Endodermal cell (in vitro differentiated cells): ENCODE measurements at regions not wholly inside any gene's neighbourhood (a gene's known extent, or its start where the extent isn't known, plus 50 kb on each side); places are given as distances from the start of the nearest gene placed in this dataset.

ENCODE experiments used
- DNase-seq: peaks from one replicate; pipeline ENCODE4 v3.0.0-alpha.2; 2017
- H3K27ac ChIP-seq: 2 replicates; pipeline ENCODE4 v1.5.1; 2013; ENCODE audit warnings: mild to moderate bottlenecking, low read depth, low read length, moderate library complexity
- H3K27me3 ChIP-seq: 2 replicates; pipeline ENCODE4 v1.6.1; 2013; ENCODE audit warnings: mild to moderate bottlenecking, low read length, moderate library complexity; ENCODE audit not compliant: insufficient read depth, control insufficient read depth, poor library complexity, severe bottlenecking
- H3K36me3 ChIP-seq: 2 replicates; pipeline ENCODE4 v1.7.0; 2013; ENCODE audit warnings: mild to moderate bottlenecking, low read length, moderate library complexity; ENCODE audit not compliant: control insufficient read depth, insufficient read depth
- H3K4me1 ChIP-seq: one replicate; pipeline ENCODE4 v1.7.0; 2013; ENCODE audit warnings: low read length; ENCODE audit not compliant: control insufficient read depth, insufficient read depth
- H3K4me3 ChIP-seq: 2 replicates; pipeline ENCODE4 v1.5.1; 2013; ENCODE audit warnings: mild to moderate bottlenecking, low read length, moderate library complexity
- H3K9ac ChIP-seq: 2 replicates; pipeline ENCODE4 v1.6.1; 2013; ENCODE audit warnings: mild to moderate bottlenecking, low read length, moderate library complexity; ENCODE audit not compliant: poor library complexity, severe bottlenecking; ENCODE audit errors: extremely low read depth
- H3K9me3 ChIP-seq: 2 replicates; pipeline ENCODE4 v1.6.1; 2013; ENCODE audit warnings: mild to moderate bottlenecking, low read length, moderate library complexity; ENCODE audit not compliant: control insufficient read depth
- H3K27ac Mint-ChIP-seq: 2 replicates; pipeline ENCODE4 v1.8.0; 2020; ENCODE audit warnings: mixed read lengths
- H3K27me3 Mint-ChIP-seq: 2 replicates; pipeline ENCODE4 v1.8.0; 2021; ENCODE audit warnings: mild to moderate bottlenecking, mixed read lengths; ENCODE audit not compliant: insufficient read depth
- H3K36me3 Mint-ChIP-seq: 2 replicates; pipeline ENCODE4 v1.8.0; 2020; ENCODE audit warnings: low read depth, mixed read lengths
- H3K4me1 Mint-ChIP-seq: 2 replicates; pipeline ENCODE4 v1.8.0; 2020; ENCODE audit warnings: mixed read lengths
- H3K4me3 Mint-ChIP-seq: 2 replicates; pipeline ENCODE4 v1.8.0; 2020; ENCODE audit warnings: mild to moderate bottlenecking, moderate library complexity, mixed read lengths
- H3K9me3 Mint-ChIP-seq: 2 replicates; pipeline ENCODE4 v1.8.0; 2020; ENCODE audit warnings: mild to moderate bottlenecking, mixed read lengths
- WGBS, 2 experiments: methylation state at CpG; one replicate each; pipeline versions ENCODE4 v1.1.5 to v1.1.7; 2013; ENCODE audit warnings: missing lambda C conversion rate in 2 of 2, mixed read lengths in 1 of 2; ENCODE audit not compliant: insufficient coverage in 1 of 2, insufficient read length in 1 of 2; 5-methylcytosine and 5-hydroxymethylcytosine counted together
- TF ChIP-seq, protein P1 (sequence below): fragments of 200-600 bp; sonication (generic); conservative IDR thresholded peaks from 2 replicates; pipeline ENCODE4 v1.5.0; 2021; ENCODE audit warnings: antibody characterized with exemption, mild to moderate bottlenecking

DNA sequence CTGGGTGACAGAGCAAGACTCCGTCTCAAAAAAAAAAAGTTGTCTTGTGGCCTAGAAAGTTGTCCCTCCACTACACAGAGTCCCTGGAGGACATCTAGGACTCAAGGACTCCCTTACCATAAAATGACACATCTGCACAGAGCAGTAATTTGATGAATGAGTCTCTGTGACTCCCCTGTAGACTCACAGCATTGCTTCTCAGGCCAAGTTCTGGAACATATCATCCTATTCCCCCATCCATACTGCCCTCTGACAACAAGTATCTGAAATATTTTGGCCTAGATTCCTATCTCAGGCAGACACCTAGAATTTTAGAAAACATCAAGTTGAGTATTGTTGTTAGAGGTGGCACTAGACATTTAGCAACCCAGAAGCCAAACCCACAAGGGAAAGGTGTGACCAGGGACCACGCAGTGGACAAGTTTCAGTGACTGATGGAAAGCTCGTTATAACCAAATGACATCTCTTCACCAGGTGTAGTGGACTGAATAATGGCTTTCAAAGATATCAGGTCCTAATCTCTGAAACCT, 97.9 kb upstream of the ATP8B1 start:
- Mint-ChIP-seq H3K9me3 (no peaks in the 10 kb centered on the region), H3K27me3 (no peaks in the 10 kb centered on the region), H3K4me1 (no peaks in the 10 kb centered on the region), H3K36me3 (no peaks in the 10 kb centered on the region), H3K4me3 (no peak overlapping the region), H3K27ac (no peak overlapping the region)
- Histone ChIP-seq H3K27me3 (no peaks in the 10 kb centered on the region), H3K9me3 (no peaks in the 10 kb centered on the region), H3K36me3 (no peaks in the 10 kb centered on the region), H3K9ac (no peak overlapping the region), H3K4me1 (no peaks in the 10 kb centered on the region), H3K27ac (no peak overlapping the region), H3K4me3 (no peak overlapping the region)
- no peak for DNase-seq
- WGBS, 2 experiments = 94 to 95% methylated on average over 3 of the region's 3 CpGs
- TF ChIP-seq, protein P1, sequence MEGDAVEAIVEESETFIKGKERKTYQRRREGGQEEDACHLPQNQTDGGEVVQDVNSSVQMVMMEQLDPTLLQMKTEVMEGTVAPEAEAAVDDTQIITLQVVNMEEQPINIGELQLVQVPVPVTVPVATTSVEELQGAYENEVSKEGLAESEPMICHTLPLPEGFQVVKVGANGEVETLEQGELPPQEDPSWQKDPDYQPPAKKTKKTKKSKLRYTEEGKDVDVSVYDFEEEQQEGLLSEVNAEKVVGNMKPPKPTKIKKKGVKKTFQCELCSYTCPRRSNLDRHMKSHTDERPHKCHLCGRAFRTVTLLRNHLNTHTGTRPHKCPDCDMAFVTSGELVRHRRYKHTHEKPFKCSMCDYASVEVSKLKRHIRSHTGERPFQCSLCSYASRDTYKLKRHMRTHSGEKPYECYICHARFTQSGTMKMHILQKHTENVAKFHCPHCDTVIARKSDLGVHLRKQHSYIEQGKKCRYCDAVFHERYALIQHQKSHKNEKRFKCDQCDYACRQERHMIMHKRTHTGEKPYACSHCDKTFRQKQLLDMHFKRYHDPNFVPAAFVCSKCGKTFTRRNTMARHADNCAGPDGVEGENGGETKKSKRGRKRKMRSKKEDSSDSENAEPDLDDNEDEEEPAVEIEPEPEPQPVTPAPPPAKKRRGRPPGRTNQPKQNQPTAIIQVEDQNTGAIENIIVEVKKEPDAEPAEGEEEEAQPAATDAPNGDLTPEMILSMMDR = no peak

DNA sequence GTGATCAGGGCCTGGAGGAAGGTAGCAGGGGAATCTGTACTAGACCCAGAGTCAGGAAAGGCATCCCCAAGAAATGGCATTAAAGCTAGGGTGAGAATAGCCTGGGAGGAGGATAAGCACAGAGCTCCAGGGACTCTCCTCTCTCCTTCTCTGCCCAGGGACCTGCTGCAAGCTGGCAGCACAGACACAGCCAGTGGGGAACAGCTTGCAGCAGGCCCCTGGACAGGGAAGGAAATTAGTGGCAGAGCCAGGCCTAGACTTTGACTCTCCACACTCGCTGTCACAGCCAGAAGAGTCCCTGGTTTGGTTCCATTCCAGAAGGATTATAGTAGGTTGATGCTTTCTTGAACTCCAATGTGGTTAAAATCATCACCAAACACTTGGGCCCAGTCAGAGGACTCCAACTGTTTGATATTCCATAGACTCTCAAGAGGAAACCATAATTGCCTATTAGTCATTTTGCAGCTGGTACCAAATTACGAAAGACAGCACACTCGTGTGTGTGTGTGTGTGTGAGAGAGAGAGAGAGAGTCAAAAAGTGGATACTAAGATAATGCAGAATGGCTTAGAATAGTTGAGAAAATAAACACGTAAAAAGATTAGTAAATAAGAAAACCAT, 95.5 kb upstream of the ATP8B1 start:
- no peak for DNase-seq
- TF ChIP-seq, protein P1 = no peak
- H3K4me3 Mint-ChIP-seq = no peak overlapping the region
- no peaks in the 10 kb centered on the region for H3K36me3 Mint-ChIP-seq
- Histone ChIP-seq H3K27ac (no peak overlapping the region), H3K27me3 (no peaks in the 10 kb centered on the region), H3K4me3 (no peak overlapping the region), H3K9me3 (no peaks in the 10 kb centered on the region), H3K4me1 (no peaks in the 10 kb centered on the region), H3K36me3 (no peaks in the 10 kb centered on the region), H3K9ac (no peak overlapping the region)
- no peaks in the 10 kb centered on the region for H3K27me3 Mint-ChIP-seq
- H3K9me3 Mint-ChIP-seq = no peaks in the 10 kb centered on the region
- WGBS, 2 experiments = 77 to 100% methylated on average over 1 to 3 of the region's 4 CpGs
- H3K4me1 Mint-ChIP-seq = no peaks in the 10 kb centered on the region
- no peak overlapping the region for H3K27ac Mint-ChIP-seq

DNA sequence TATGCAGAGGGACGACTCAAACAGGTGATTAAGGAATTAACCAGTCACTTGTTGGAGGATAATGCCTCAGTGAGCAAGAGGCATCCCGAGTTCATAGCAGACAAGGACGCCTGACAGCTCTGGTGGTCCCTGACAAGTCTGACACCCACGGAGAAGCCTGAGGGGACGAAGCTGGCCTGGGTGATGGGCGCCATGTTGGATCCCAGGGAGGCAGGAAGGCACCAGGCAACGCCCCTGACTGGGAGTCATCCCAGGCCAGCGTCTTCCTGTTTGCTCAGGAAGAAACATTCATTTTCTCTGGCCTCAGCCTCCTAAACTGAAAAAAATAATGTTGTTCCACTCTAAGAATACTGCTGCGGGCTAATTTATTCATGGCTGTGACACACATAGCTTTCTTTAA, 92.1 kb upstream of the ATP8B1 start:
- no peaks in the 10 kb centered on the region for H3K4me1 ChIP-seq
- H3K4me3 ChIP-seq = no peak overlapping the region
- Mint-ChIP-seq H3K27me3 (peaks cover 5% of the 10 kb centered on the region), H3K27ac (no peak overlapping the region), H3K9me3 (no peaks in the 10 kb centered on the region), H3K36me3 (no peaks in the 10 kb centered on the region), H3K4me1 (peaks cover 4% of the 10 kb centered on the region), H3K4me3 (no peak overlapping the region)
- H3K9ac ChIP-seq = no peak overlapping the region
- no peak for DNase-seq
- peaks cover 9% of the 10 kb centered on the region for H3K9me3 ChIP-seq
- H3K27me3 ChIP-seq = no peaks in the 10 kb centered on the region
- 94 to 95% methylated on average over 5 to 9 of the region's 9 CpGs for WGBS, 2 experiments
- no peaks in the 10 kb centered on the region for H3K36me3 ChIP-seq
- TF ChIP-seq, protein P1 = no peak
- no peak overlapping the region for H3K27ac ChIP-seq
